Activated CD8-positive, alpha-beta T cell treated with anti-CD3 and anti-CD28 coated beads for 36 hours (primary cell): ENCODE measurements at regions not wholly inside any gene's neighbourhood (a gene's known extent, or its start where the extent isn't known, plus 50 kb on each side); places are given as distances from the start of the nearest gene placed in this dataset.

ENCODE experiments used
- ATAC-seq: fragments of 200-7000 bp; cut with Tn5 transposase; one replicate; pipeline ENCODE4 v1.10.0; 2021; ENCODE audit warnings: mild to moderate bottlenecking, moderate library complexity
- CTCF ChIA-PET: fragments of 350-600 bp; sonication (Branson Sonifier 250); formaldehyde crosslinking; loops from one replicate; lab custom pipeline; 2021; ENCODE audit warnings: antibody characterized with exemption; lab: Charles Lee
- POLR2A ChIA-PET: fragments of 350-600 bp; sonication (Branson Sonifier 250); formaldehyde crosslinking; loops from one replicate; lab custom pipeline; 2021; ENCODE audit warnings: antibody characterized with exemption; lab: Charles Lee
- DNase-seq: peaks from one replicate; pipeline ENCODE4 v3.0.0-alpha.2; 2020
- H3K27ac Mint-ChIP-seq: one replicate; pipeline ENCODE4 v1.8.0; 2021; ENCODE audit warnings: mild to moderate bottlenecking, mixed read lengths
- H3K27me3 Mint-ChIP-seq: one replicate; pipeline ENCODE4 v1.8.0; 2021; ENCODE audit warnings: mixed read lengths
- H3K36me3 Mint-ChIP-seq: one replicate; pipeline ENCODE4 v1.8.0; 2021; ENCODE audit warnings: low read depth, mixed read lengths
- H3K4me1 Mint-ChIP-seq: one replicate; pipeline ENCODE4 v1.8.0; 2021; ENCODE audit warnings: low read depth, mixed read lengths
- H3K4me3 Mint-ChIP-seq: one replicate; pipeline ENCODE4 v1.8.0; 2021; ENCODE audit warnings: mild to moderate bottlenecking, moderate library complexity, mixed read lengths
- H3K9me3 Mint-ChIP-seq: one replicate; pipeline ENCODE4 v1.8.0; 2021; ENCODE audit warnings: mixed read lengths
- intact Hi-C: fragments of 100-400 bp; cut with micrococcal nuclease; formaldehyde crosslinking; loops from one replicate; pipeline ENCODE4 v1.10.0; 2022
- TF ChIP-seq, protein P1 (sequence below): fragments of 200-600 bp; IDR thresholded peaks from one replicate; pipeline ENCODE4 v1.8.0; 2022; ENCODE audit warnings: antibody characterized with exemption, mild to moderate bottlenecking

DNA sequence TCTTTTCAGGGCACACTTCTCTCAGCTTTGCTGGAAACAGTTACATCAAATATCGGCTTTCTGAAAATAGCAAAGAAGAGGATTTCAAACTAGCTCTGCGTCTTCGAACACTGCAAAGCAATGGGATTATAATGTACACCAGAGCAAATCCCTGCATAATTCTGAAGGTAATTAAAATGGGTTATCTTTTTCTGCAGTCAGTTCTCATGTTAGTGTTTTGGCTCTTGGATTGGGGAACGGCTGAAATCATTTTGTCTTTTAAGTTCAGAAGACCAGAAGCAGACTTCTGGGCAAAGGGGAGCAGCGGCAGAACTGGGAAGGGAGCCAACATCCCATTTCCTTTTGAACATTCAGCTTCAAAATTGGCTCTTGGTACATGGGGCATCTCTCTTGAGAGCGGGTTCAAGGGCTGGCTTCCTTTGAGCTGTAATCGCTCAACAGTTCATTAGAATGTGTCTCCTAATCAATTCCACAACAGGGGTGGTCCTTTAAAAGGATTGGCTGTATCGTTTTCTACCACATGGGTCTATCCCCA lies 110.2 kb upstream of the MTNR1B start:
- ATAC-seq: no peak
- no peaks in the 10 kb centered on the region for H3K27me3 Mint-ChIP-seq
- H3K27ac Mint-ChIP-seq: no peak overlapping the region
- H3K36me3 Mint-ChIP-seq: no peaks in the 10 kb centered on the region
- H3K4me3 Mint-ChIP-seq: no peak overlapping the region
- ChIA-PET CTCF (no interaction called here), POLR2A (no interaction called here)
- no peaks in the 10 kb centered on the region for H3K9me3 Mint-ChIP-seq
- DNase-seq: no peak
- H3K4me1 Mint-ChIP-seq: no peaks in the 10 kb centered on the region
- intact Hi-C loops: no loop called here
- TF ChIP-seq, protein P1, sequence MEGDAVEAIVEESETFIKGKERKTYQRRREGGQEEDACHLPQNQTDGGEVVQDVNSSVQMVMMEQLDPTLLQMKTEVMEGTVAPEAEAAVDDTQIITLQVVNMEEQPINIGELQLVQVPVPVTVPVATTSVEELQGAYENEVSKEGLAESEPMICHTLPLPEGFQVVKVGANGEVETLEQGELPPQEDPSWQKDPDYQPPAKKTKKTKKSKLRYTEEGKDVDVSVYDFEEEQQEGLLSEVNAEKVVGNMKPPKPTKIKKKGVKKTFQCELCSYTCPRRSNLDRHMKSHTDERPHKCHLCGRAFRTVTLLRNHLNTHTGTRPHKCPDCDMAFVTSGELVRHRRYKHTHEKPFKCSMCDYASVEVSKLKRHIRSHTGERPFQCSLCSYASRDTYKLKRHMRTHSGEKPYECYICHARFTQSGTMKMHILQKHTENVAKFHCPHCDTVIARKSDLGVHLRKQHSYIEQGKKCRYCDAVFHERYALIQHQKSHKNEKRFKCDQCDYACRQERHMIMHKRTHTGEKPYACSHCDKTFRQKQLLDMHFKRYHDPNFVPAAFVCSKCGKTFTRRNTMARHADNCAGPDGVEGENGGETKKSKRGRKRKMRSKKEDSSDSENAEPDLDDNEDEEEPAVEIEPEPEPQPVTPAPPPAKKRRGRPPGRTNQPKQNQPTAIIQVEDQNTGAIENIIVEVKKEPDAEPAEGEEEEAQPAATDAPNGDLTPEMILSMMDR: no peak

DNA sequence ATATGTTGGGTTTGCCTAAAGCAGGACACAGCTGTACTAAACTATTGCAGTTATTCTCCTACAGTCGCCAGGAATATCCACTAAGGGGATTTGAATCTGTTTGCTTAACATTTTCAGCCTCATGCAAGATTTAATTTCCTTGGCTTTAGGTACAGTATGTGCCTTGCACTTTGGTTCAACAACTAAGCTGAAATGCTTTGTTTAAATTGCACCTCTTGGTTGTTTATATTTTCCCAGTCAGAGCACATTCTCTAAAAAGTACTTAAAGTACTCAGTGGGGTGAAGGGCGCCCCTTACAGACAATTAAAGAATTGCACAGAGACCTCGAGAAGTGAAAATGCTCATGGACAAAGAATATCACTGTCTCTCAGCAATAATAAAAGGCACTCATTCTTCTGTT lies 107.8 kb upstream of the MTNR1B start:
- no peaks in the 10 kb centered on the region for H3K4me1 Mint-ChIP-seq
- ChIA-PET POLR2A (no interaction called here), CTCF (no interaction called here)
- DNase-seq (no peak), ATAC-seq (no peak)
- H3K36me3 Mint-ChIP-seq: no peaks in the 10 kb centered on the region
- intact Hi-C loops: no loop called here
- H3K27ac Mint-ChIP-seq: no peak overlapping the region
- H3K4me3 Mint-ChIP-seq: no peak overlapping the region
- TF ChIP-seq, protein P1: no peak
- H3K9me3 Mint-ChIP-seq: no peaks in the 10 kb centered on the region
- no peaks in the 10 kb centered on the region for H3K27me3 Mint-ChIP-seq

DNA sequence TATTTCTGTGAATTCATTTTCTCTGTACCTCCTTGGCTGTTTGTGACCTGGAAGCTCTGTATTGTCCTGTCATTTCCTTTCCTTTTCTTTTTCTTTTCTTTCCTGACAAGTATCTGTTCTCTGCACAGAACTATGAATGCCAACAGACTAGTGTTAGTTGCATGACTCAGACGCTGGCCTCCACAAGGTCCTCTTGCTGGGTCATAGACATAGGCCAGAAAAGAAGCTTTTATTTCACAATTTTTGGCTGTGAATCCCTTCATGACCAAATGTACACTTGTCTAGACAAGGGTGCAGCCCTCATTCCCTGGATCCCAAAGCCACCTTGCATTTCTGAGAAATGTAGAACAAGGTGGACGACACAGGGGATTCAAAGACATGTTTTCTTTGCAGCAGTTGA lies 104.1 kb upstream of the MTNR1B start:
- H3K27ac Mint-ChIP-seq: no peak overlapping the region
- CTCF ChIA-PET: no interaction called here

GRCh38 chr11:92866679-92867282 lies 102.7 kb upstream of the MTNR1B start:
- POLR2A ChIA-PET: no interaction called here
- no peak for DNase-seq
- no peak overlapping the region for H3K4me3 Mint-ChIP-seq
- no peaks in the 10 kb centered on the region for H3K4me1 Mint-ChIP-seq
- intact Hi-C loops: no loop called here
- no peak overlapping the region for H3K27ac Mint-ChIP-seq
- peaks cover 3% of the 10 kb centered on the region for H3K27me3 Mint-ChIP-seq
- H3K36me3 Mint-ChIP-seq: no peaks in the 10 kb centered on the region
- CTCF ChIA-PET: interaction anchor here (0.9 kb wide), 1 partner anchor 20 kb away, joined by 3 read pairs; no protein-coding TSS in a partner anchor
- TF ChIP-seq, protein P1: no peak
- no peaks in the 10 kb centered on the region for H3K9me3 Mint-ChIP-seq
- no peak for ATAC-seq

More for the DNA sequence above, 104.1 kb upstream of the MTNR1B start:
- no peak for ATAC-seq
- POLR2A ChIA-PET: no interaction called here
- H3K9me3 Mint-ChIP-seq: no peaks in the 10 kb centered on the region
- no peak overlapping the region for H3K4me3 Mint-ChIP-seq
- intact Hi-C loops: no loop called here
- TF ChIP-seq, protein P1: no peak
- no peak for DNase-seq
- no peaks in the 10 kb centered on the region for H3K36me3 Mint-ChIP-seq
- H3K27me3 Mint-ChIP-seq: no peaks in the 10 kb centered on the region
- no peaks in the 10 kb centered on the region for H3K4me1 Mint-ChIP-seq

DNA sequence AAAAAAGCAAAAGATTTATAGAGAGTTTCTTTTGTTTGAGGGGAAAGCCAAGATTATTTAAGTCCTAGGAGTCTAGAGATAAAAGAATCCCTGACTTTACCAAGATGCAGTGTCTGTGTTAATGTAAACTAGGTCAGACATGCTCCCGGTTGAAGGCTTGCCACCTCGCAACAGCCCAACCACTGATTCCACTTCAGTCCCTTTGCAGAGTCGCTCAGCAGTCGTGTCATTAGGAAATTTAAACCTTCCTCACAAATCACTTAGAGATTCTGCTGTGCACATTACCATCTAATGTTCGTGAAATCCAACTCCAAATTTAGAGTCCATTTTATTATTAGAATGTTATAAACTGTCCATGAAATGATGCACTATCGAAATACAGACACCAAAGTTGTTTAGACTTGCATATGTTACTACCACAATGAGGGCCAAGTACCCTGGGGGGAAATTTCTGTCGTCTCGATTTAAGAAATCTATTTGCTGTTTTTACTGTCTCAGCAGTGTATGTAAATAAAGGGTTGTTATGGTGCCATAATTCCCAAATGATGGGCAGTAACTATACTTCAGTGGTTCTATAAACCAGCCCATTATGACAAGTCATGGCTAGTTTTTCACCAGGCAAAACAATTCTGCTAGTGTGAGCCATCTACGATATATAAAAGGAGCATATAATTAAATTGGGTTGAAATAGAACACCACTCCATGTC lies 101.4 kb upstream of the MTNR1B start:
- intact Hi-C loops: no loop called here
- H3K27me3 Mint-ChIP-seq: peaks cover 3% of the 10 kb centered on the region
- CTCF ChIA-PET: interaction anchor here (0.9 kb wide), 1 partner anchor 19 kb away, joined by 3 read pairs; no protein-coding TSS in a partner anchor
- no peak overlapping the region for H3K27ac Mint-ChIP-seq
- TF ChIP-seq, protein P1: no peak
- no peaks in the 10 kb centered on the region for H3K9me3 Mint-ChIP-seq
- DNase-seq (no peak), ATAC-seq (no peak)
- H3K36me3 Mint-ChIP-seq: no peaks in the 10 kb centered on the region
- H3K4me3 Mint-ChIP-seq: no peak overlapping the region
- H3K4me1 Mint-ChIP-seq: no peaks in the 10 kb centered on the region
- POLR2A ChIA-PET: no interaction called here
